ENCODE measurements at regions not wholly inside any gene's neighbourhood (a gene's known extent, or its start where the extent isn't known, plus 50 kb on each side); places are given as distances from the start of the nearest gene placed in this dataset.

DNA sequence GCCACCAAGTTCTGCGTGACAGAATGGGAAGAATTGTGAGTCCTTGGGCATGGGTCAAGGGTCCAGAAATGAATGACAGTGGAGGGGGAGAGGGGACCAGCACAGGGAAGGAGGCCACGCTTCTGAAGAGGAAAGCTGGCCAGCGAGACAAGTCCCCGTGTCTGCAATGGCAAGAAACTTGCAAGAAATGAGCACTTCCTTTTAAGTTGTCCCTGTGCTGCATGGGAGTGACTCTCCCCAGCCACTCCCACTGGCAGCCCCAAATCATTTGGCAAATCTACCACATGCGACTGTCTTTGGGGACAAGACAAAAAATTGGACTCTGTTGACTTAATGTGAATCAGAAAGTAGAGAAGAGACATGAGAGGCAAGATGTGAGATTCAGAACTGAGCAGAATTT is 242.2 kb upstream of the RREB1 start:
- no peak for TF ChIP-seq GATA3 (IDR thresholded peaks at IDR 0.05; ENCODE audit: low read depth, low read length)
- TF ChIP-seq GATA2 (IDR thresholded peaks at IDR 0.05; ENCODE audit: low read depth, low read length) = no peak

All from SH-SY5Y (cell line).